GM21786 (cell line): ENCODE measurements at regions not wholly inside any gene's neighbourhood (a gene's known extent, or its start where the extent isn't known, plus 50 kb on each side); places are given as distances from the start of the nearest gene placed in this dataset.

Source experiments
- ATAC-seq: cut with Tn5 transposase; IDR thresholded peaks from one replicate; pipeline ENCODE4 v1.9.1; 2021; ENCODE audit not compliant: unreplicated experiment

GRCh38 chr21:22871692-22872091, 1873.5 kb downstream of the NCAM2 start:
- ATAC-seq: no peak

DNA sequence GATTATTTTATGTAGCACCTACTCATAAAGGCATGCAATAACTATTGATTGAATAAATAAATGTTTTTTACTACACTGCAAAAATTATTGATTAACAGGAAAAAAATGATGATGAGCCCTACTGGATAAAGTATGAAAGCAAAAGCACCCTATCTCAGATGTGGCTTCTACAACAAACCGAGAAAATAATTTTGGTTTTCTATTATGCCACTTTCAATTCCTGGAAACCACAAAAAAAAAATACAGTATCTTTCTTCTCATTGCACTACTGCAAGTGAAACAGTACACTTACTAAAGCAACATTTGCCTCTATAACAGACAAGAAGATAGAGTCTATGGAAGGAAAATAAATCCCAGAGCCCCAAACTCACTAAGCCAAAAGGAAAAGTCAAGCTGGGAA, 1882.4 kb downstream of the NCAM2 start:
- no peak for ATAC-seq

- ATAC-seq: no peak
Observed at GRCh38 chr21:22881131-22881530, 1882.9 kb downstream of the NCAM2 start.

GRCh38 chr21:22885079-22885478, 1886.9 kb downstream of the NCAM2 start:
- ATAC-seq: no peak

GRCh38 chr21:22885614-22886013, 1887.4 kb downstream of the NCAM2 start:
- no peak for ATAC-seq

DNA sequence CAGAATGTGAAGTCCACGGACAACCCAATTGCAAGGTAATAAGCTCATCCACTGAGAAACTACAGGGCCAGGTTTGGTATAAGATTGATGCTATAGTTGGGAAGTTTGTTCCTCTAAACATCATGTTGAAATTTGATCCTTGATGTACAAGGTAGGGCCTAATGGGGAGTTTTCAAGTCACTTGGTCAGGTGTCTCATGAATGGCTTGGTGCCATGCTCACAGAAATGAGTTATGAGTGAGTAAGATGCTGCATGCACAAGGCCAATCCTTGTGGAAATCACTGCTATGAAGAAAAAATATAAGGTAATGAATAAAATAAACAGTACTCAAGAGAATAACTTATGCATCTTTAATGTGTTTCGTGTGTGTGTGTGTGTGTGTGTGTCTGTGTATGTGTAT, 1891.2 kb downstream of the NCAM2 start:
- no peak for ATAC-seq

- ATAC-seq: no peak
Observed at GRCh38 chr21:22890656-22891055, 1892.4 kb downstream of the NCAM2 start.

DNA sequence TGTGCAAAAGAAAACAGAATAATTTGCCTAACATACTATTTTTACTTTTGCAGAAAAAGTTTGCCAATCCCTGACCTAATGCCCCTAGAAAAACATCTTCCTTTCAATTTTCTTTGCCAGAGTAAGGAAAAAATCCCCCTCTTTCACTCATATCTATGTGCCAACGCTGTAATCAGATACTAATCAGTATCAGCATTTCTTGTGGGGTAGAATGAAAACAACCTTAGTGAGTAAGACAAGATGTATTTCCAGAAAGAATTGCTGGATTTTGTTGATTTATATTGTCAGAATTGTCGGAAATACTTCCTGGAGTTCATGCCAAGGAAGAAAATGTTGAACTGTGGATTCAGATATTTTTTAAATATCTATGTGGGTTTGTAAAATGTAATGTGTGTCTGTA, 1893.8 kb downstream of the NCAM2 start:
- ATAC-seq: no peak

- no peak for ATAC-seq
Observed at GRCh38 chr21:22892740-22893139, 1894.5 kb downstream of the NCAM2 start.

- no peak for ATAC-seq
Observed at GRCh38 chr21:22898051-22898665, 1899.9 kb downstream of the NCAM2 start.

- ATAC-seq: no peak
Observed at GRCh38 chr21:22900490-22900889, 1902.3 kb downstream of the NCAM2 start.

- ATAC-seq: no peak
Observed at GRCh38 chr21:22903851-22904250, 1905.6 kb downstream of the NCAM2 start.

DNA sequence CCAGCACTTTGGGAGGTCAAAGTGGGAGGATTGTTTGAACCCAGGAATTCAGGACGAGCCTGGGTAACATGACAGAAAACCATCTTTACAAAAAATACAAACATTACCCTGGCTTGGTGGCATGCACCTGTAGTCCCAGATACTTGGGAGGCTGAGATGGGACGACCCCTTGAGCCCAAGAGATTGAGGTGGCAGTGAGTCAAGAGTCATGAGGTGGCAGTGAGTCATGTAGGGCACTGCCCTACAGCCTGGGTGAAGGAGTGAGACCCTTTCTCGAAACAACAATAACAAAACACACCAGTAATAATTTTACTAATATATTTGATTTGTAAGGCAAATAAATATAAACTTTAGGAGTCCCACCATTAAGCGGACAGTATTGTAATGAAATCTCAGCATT, 1906.2 kb downstream of the NCAM2 start:
- no peak for ATAC-seq

DNA sequence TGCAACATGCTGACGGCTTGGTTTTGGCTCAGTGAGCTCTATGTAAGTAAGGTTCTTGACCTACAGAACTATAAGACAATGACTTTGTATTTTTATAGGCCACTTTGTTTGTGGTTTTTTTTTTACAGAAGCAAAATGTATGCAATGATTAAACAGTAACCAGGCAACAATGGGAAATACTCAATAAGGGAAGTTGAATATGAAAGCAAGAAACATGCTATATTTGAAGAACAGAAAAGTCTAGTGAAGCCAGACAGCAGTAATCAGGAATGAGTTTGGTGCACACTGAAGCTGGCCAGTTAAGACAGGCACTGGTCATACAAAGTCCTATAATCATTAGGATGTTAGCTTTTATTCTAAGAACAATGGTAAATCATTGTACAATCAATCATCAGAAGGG, 1926.8 kb downstream of the NCAM2 start:
- no peak for ATAC-seq

DNA sequence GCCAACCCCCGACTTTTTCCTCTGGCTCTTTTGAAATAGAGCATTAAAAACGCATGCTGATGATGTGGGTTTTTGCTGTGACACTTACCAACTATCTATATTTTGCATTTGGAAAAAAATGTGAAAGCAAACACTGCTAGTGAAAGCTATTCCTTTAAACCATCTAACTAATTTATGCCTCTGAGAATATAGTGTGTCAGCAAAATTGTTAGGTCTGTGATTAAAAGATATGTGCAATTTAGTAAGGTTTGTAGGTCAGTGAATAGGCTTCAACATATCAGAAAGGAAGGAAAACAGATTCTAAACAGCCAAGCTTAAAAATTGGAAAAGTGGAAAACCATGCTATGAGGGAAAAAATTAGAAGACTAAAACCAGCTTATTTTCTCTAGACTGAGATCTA, 1929.3 kb downstream of the NCAM2 start:
- no peak for ATAC-seq

- ATAC-seq: no peak
Observed at GRCh38 chr21:22941779-22942490, 1943.7 kb downstream of the NCAM2 start.

DNA sequence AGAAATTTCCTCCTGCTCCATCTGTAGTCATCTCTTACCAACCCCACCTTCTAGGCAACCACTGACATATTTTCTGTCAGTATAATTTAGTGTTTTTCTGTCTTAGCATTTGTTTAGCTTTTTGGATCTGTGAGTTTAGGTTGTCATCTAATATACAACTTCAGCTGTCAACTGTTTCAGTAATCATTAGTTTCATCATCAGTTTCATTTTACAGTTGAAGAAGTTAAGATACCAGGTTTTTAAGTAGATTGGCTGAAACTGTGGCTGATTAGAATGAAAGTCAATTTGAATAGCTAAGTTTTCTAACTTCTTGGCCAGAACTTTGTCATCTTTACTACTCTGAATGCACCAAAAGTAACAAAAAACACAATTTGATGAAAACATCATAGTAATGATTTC, 1957.3 kb downstream of the NCAM2 start:
- no peak for ATAC-seq

GRCh38 chr21:22961258-22961657, 1963.0 kb downstream of the NCAM2 start:
- ATAC-seq: no peak

- no peak for ATAC-seq
Observed at GRCh38 chr21:22965455-22966135, 1967.4 kb downstream of the NCAM2 start.

DNA sequence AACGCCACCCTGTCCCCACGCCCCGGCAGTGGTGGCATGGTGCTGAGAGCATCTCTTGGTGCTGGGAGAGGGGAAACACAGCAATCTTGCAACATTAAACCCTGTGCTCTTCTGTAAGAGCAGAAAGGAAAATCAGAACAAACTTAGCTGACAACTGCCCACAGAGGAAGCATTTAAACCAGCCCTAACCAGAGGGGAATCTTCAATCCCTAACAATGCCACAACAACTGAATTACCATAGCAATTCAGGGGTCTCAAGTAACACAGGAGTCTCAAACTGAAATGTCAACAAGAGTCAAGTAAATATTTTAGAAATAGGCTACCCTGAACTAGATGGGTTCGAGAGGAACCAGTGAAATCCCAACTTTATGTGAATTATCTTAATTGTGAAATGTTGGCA, 1983.6 kb downstream of the NCAM2 start:
- ATAC-seq: no peak

DNA sequence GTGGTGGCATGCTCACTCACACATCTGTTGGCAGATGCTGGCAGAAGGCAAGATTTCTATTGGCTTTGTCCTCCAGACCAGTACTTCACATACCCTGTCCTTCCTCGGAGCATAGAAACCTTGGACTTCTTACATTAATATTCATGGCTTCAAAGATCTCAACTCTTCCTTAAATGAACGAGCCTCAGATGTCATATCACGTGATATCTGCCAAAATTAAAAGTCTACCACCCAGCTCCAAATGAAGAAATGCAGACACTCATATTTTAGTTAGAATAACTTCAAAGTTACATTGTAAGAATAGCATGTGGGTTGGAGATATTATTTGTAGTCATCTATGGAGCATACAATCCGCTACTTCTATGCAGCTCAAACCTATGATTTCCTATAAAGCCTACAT, 1994.9 kb downstream of the NCAM2 start:
- ATAC-seq: no peak

GRCh38 chr21:22993822-22994574, 1995.8 kb downstream of the NCAM2 start:
- ATAC-seq: no peak
